ENCODE measurements at regions not wholly inside any gene's neighbourhood (a gene's known extent, or its start where the extent isn't known, plus 50 kb on each side); places are given as distances from the start of the nearest gene placed in this dataset.

GRCh38 chr2:6579281-6579680, 286.4 kb downstream of the CMPK2 start:
- Mint-ChIP-seq H3K36me3 (no peaks in the 10 kb centered on the region), H3K4me1 (ENCODE audit: unreplicated experiment) (no peaks in the 10 kb centered on the region)
- no peak for DNase-seq (ENCODE audit: extremely low spot score, unreplicated experiment)

GRCh38 chr2:6580982-6581381, 284.7 kb downstream of the CMPK2 start:
- no peak overlapping the region for H3K27ac Mint-ChIP-seq
- no peak for DNase-seq (ENCODE audit: extremely low spot score, unreplicated experiment)
- no peaks in the 10 kb centered on the region for H3K4me1 Mint-ChIP-seq (ENCODE audit: unreplicated experiment)
- no peak overlapping the region for H3K4me3 Mint-ChIP-seq
- TF ChIP-seq CTCF (conservative IDR thresholded peaks at IDR 0.05) = no peak
- no peaks in the 10 kb centered on the region for H3K27me3 Mint-ChIP-seq
- H3K36me3 Mint-ChIP-seq = no peaks in the 10 kb centered on the region
- H3K9me3 Mint-ChIP-seq = peaks cover 8% of the 10 kb centered on the region

More at GRCh38 chr2:6579281-6579680, 286.4 kb downstream of the CMPK2 start:
- no peak overlapping the region for H3K27ac Mint-ChIP-seq
- no peak for TF ChIP-seq CTCF (conservative IDR thresholded peaks at IDR 0.05)
- no peaks in the 10 kb centered on the region for H3K9me3 Mint-ChIP-seq
- H3K4me3 Mint-ChIP-seq = no peak overlapping the region
- H3K27me3 Mint-ChIP-seq = no peaks in the 10 kb centered on the region

- TF ChIP-seq CTCF (conservative IDR thresholded peaks at IDR 0.05) = no peak
- Mint-ChIP-seq H3K4me1 (ENCODE audit: unreplicated experiment) (no peaks in the 10 kb centered on the region), H3K9me3 (peaks cover 8% of the 10 kb centered on the region), H3K36me3 (no peaks in the 10 kb centered on the region), H3K27me3 (no peaks in the 10 kb centered on the region), H3K4me3 (no peak overlapping the region), H3K27ac (no peak overlapping the region)
- DNase-seq (ENCODE audit: extremely low spot score, unreplicated experiment) = no peak
Observed at GRCh38 chr2:6589150-6589549, 276.6 kb downstream of the CMPK2 start.

- DNase-seq (ENCODE audit: extremely low spot score, unreplicated experiment) = no peak
- TF ChIP-seq CTCF (conservative IDR thresholded peaks at IDR 0.05) = no peak
- H3K4me3 Mint-ChIP-seq = no peak overlapping the region
- H3K9me3 Mint-ChIP-seq = peaks cover 5% of the 10 kb centered on the region
- no peaks in the 10 kb centered on the region for H3K4me1 Mint-ChIP-seq (ENCODE audit: unreplicated experiment)
- no peaks in the 10 kb centered on the region for H3K36me3 Mint-ChIP-seq
- H3K27me3 Mint-ChIP-seq = no peaks in the 10 kb centered on the region
- no peak overlapping the region for H3K27ac Mint-ChIP-seq
Observed at GRCh38 chr2:6590442-6590841, 275.3 kb downstream of the CMPK2 start.

- no peak overlapping the region for H3K27ac Mint-ChIP-seq
- no peaks in the 10 kb centered on the region for H3K36me3 Mint-ChIP-seq
- TF ChIP-seq CTCF (conservative IDR thresholded peaks at IDR 0.05) = no peak
- H3K9me3 Mint-ChIP-seq = peaks cover 9% of the 10 kb centered on the region
- no peaks in the 10 kb centered on the region for H3K27me3 Mint-ChIP-seq
- no peak overlapping the region for H3K4me3 Mint-ChIP-seq
- DNase-seq (ENCODE audit: extremely low spot score, unreplicated experiment) = no peak
- peaks cover 8% of the 10 kb centered on the region for H3K4me1 Mint-ChIP-seq (ENCODE audit: unreplicated experiment)
Observed at GRCh38 chr2:6602471-6602870, 263.2 kb downstream of the CMPK2 start.

Measured in type B pancreatic cell (in vitro differentiated cells).